HepG2 (cell line): ENCODE measurements at regions not wholly inside any gene's neighbourhood (a gene's known extent, or its start where the extent isn't known, plus 50 kb on each side); places are given as distances from the start of the nearest gene placed in this dataset.

Source experiments
- CBFB ChIP-seq: sonication (generic); formaldehyde crosslinking; IDR thresholded peaks from 2 replicates; pipeline ENCODE4 v1.4.0; 2020; ENCODE audit warnings: missing genetic modification reagents
- CC2D1A ChIP-seq: sonication (generic); formaldehyde crosslinking; IDR thresholded peaks from 2 replicates; pipeline ENCODE4 v1.8.1; 2023; ENCODE audit warnings: mild to moderate bottlenecking, missing genetic modification reagents
- CTCF ChIP-seq: sonication (generic); formaldehyde crosslinking; IDR thresholded peaks from 2 replicates; pipeline ENCODE4 v1.5.0; 2020; ENCODE audit warnings: mild to moderate bottlenecking, missing genetic modification reagents, moderate library complexity
- EP300 ChIP-seq, 3 experiments: sonication (generic) in 1 of 3; formaldehyde crosslinking in 1 of 3; IDR thresholded peaks; 2 replicates each; pipeline versions ENCODE4 v1.5.1 to v1.6.1; 2011 to 2020; ENCODE audit warnings: low read depth in 2 of 3, low read length in 2 of 3, borderline replicate concordance in 1 of 3, improper control_type of control experiment in 1 of 3, mild to moderate bottlenecking in 1 of 3, missing genetic modification reagents in 1 of 3, moderate library complexity in 1 of 3
- IRF1 ChIP-seq: sonication (generic); formaldehyde crosslinking; IDR thresholded peaks from 2 replicates; pipeline ENCODE4 v1.4.0; 2020; ENCODE audit warnings: low read depth, mild to moderate bottlenecking, missing genetic modification reagents
- KDM1A ChIP-seq: IDR thresholded peaks from 2 replicates; pipeline ENCODE4 v1.6.1; 2016; ENCODE audit warnings: missing compliant biosample characterization
- NRL ChIP-seq: sonication (generic); formaldehyde crosslinking; IDR thresholded peaks from 2 replicates; pipeline ENCODE4 v1.5.0; 2020; ENCODE audit warnings: missing genetic modification reagents, mild to moderate bottlenecking, moderate library complexity, borderline replicate concordance
- SP1 ChIP-seq, 2 experiments: fragments of 450-650 bp in 1 of 2; sonication (generic) in 1 of 2; formaldehyde crosslinking in 1 of 2; IDR thresholded peaks; 2 replicates each; pipeline versions ENCODE4 v1.4.0 to v1.6.1; 2016 to 2020; ENCODE audit warnings: missing genetic modification reagents in 1 of 2
- ZNF263 ChIP-seq: sonication (generic); formaldehyde crosslinking; IDR thresholded peaks from 2 replicates; pipeline ENCODE4 v1.4.0; 2020; ENCODE audit warnings: missing genetic modification reagents
- ZNF383 ChIP-seq: sonication (generic); formaldehyde crosslinking; IDR thresholded peaks from 2 replicates; pipeline ENCODE4 v1.4.0; 2020; ENCODE audit warnings: missing genetic modification reagents, mild to moderate bottlenecking, borderline replicate concordance

GRCh38 chr13:108031865-108032264 lies 183.5 kb downstream of the LIG4 start:
- no peak for TF ChIP-seq IRF1
- no peak for TF ChIP-seq EP300 (IDR thresholded peaks at IDR 0.05; ENCODE audit: low read depth in 2 of 2, low read length in 2 of 2)
- no peak for TF ChIP-seq EP300 (CRISPR knock-in tag; IDR thresholded peaks at IDR 0.05; ENCODE audit: borderline replicate concordance)
- TF ChIP-seq SP1 (IDR thresholded peaks at IDR 0.05): no peak
- no peak for TF ChIP-seq SP1 (CRISPR knock-in tag; IDR thresholded peaks at IDR 0.05)
- TF ChIP-seq CTCF (CRISPR knock-in tag): no peak
- no peak for TF ChIP-seq ZNF263 (CRISPR knock-in tag)
- TF ChIP-seq ZNF383 (CRISPR knock-in tag): no peak
- no peak for TF ChIP-seq CC2D1A (CRISPR knock-in tag)
- no peak for TF ChIP-seq CBFB (CRISPR knock-in tag)
- no peak for TF ChIP-seq NRL (CRISPR knock-in tag)
- no peak for TF ChIP-seq KDM1A (CRISPR knock-in tag)
